Left ventricle myocardium superior (tissue), 1 donor: ENCODE measurements at regions not wholly inside any gene's neighbourhood (a gene's known extent, or its start where the extent isn't known, plus 50 kb on each side); places are given as distances from the start of the nearest gene placed in this dataset.
"Not testable (repeated sequence)": the region's sequence is repeated elsewhere in the genome, so short reads cannot be mapped to it uniquely, and the experiment has no call there.

ENCODE experiments used
- ATAC-seq: fragments of 200-7000 bp; cut with Tn5 transposase; one replicate; pipeline ENCODE4 v1.9.1; 2020; ENCODE audit warnings: mild to moderate bottlenecking, moderate library complexity
- DNase-seq: peaks from one replicate; pipeline ENCODE4 v3.0.0-alpha.2; 2020
- intact Hi-C: fragments of 100-400 bp; cut with micrococcal nuclease; formaldehyde crosslinking; loops from one replicate; pipeline ENCODE4 v1.11.0; 2022
- donor health status: DM: no; HTN: yes; CAD: no; lungs with severe emphysema.

DNA sequence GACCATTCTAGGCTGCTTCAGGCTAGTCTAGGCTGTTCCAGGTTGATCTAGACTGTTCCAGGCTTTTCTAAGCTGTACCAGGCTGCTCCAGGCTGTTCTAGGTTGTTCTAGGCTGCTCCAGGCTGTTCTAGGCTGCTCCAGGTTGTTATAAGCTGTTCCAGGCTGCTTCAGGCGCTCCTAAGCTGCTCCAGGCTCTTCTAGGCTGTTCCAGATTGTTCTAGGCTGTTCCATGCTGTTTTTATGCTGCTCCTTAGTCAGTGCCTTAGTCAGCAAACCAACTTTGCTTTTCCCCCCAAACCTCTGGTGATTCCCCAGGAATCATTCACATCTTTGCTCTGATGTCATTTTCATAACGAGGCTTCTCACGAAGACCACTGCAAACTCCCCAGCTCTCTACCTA is 171.4 kb upstream of the GALNT2 start:
- DNase-seq (no peak), ATAC-seq (no peak)
- intact Hi-C loops: no loop called here

GRCh38 chr1:229896306-229896705 is 170.7 kb upstream of the GALNT2 start:
- intact Hi-C loops: no loop called here
- ATAC-seq (no peak), DNase-seq (no peak)

DNA sequence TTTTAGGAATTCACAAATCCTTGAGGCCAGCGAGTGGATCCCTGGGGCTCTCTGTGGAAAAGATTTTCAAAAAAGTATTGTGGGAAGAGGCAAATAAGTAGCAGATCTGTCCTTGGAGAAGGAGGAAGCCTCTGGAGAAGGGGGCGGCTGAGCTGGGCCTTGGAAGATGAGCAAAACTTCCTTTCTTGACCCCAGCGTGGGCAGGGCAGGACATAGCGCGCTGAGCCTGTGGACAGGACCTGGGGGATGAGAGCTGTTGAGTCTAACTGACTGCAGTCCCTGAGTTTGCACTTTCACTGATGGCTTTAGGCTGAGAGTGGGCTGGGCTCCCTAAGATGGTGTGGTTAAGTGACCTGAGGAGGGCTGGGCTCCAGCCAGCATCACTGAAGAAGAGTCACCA is 170.2 kb upstream of the GALNT2 start:
- ATAC-seq (no peak), DNase-seq (no peak)
- intact Hi-C loops: no loop called here

DNA sequence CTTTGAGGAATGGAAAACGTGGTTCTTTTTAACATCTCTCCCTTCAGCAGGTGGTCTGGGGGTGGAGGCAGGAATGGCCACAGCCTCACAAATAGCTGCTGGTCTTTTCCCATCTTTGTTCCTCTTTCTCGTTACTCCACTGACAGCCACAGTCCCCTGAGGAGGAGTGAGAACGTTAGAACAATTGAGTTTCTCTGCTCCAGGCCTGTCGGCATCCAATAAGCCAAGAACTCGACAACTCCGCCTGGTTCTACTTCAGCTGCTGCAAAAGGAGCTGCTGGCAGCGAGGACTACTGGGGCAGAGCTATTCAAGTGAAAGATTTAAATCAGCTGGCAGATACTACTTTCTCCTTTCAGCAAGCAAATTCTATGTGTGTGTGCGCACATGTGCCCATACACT is 169.5 kb upstream of the GALNT2 start:
- ATAC-seq: peak; percentile 25
- intact Hi-C loops: no loop called here
- no peak for DNase-seq

- DNase-seq (no peak), ATAC-seq (no peak)
- intact Hi-C loops: no loop called here
These were observed 166.8 kb upstream of the GALNT2 start for GRCh38 chr1:229900220-229900619.

GRCh38 chr1:229905031-229905545 is 161.9 kb upstream of the GALNT2 start:
- ATAC-seq: no peak
- no peak for DNase-seq
- intact Hi-C loops: no loop called here

GRCh38 chr1:229905652-229906051 is 161.4 kb upstream of the GALNT2 start:
- DNase-seq (no peak), ATAC-seq (no peak)
- intact Hi-C loops: no loop called here

DNA sequence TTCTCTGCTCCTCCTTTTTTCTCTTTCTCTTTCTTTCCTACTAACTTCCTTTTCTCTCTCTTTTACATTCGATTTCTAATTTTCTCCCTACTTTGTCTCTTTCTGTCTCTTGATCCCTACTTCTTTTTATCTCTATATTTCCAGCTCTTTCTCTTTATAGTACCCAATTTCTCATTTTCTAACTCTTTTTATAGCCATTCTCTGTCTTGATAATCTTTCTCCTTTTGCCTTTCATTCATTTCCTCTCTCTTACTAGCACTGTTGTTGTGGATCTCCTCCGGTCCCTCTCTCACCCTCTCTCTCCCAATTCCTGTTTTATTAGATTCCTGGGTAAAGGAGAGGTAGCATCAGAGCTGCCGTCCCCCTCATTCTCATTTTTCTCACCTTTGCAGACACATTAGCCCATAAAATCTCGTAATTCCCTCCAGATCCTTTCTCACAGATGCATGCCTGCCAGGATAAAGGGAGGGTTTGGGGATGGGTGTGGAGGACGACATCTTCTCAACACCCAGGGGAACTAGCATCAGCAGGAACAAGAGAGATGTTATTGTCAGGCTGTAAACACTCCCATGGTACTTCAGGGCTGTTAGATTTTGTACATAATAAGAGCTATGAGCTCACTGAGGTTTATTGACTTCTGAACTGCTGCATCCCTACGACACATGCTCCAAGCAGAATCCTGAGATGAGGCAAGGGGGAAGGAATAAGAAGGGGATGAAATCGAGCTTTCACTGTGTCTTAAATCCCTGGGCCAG is 159.0 kb upstream of the GALNT2 start:
- DNase-seq (no peak), ATAC-seq (no peak)
- intact Hi-C loops: no loop called here

GRCh38 chr1:229908689-229909088 is 158.3 kb upstream of the GALNT2 start:
- DNase-seq (no peak), ATAC-seq (no peak)
- intact Hi-C loops: no loop called here

DNA sequence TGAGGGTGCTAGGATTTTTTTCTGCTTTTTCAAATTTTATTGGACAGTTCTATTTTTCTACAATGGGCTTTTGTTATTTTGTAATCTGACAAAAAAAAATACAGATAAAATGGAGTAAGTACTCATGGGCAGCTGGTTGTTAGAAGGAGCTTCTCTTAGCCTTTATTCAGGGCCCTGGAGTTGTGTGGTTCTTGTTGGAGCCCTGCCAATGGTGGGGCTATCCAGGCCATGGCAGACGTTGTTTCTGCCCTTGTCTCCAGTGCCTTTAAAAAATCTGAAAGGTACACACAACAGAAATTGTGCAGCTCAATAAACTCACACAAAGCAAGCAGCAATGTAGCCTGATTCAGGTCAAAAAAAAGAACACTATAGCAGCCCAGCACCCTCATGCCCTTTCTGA is 153.5 kb upstream of the GALNT2 start:
- intact Hi-C loops: no loop called here
- no peak for ATAC-seq
- no peak for DNase-seq

- ATAC-seq, DNase-seq, intact Hi-C loops: not testable (repeated sequence)
These were observed 147.6 kb upstream of the GALNT2 start for GRCh38 chr1:229919488-229919887.

DNA sequence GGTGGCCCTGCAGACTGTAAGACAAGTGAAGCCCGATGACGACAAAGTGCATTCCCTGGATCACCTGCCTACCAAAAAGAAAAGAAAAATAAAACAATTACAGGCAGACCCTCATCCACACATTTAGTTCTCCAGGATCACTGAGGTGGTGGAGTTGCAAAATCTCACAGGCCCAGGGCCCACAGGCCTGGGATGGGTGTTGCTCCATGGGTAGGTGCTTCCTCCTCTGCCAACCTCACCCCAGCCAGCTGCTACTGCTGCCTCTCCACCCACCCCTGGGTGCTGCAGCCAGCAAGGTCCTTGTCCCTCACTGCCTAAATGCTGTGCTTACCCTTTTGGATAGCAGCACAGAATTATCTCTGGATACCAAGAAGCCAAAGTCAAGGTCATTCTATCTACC is 146.4 kb upstream of the GALNT2 start:
- DNase-seq: no peak
- intact Hi-C loops: no loop called here
- no peak for ATAC-seq

DNA sequence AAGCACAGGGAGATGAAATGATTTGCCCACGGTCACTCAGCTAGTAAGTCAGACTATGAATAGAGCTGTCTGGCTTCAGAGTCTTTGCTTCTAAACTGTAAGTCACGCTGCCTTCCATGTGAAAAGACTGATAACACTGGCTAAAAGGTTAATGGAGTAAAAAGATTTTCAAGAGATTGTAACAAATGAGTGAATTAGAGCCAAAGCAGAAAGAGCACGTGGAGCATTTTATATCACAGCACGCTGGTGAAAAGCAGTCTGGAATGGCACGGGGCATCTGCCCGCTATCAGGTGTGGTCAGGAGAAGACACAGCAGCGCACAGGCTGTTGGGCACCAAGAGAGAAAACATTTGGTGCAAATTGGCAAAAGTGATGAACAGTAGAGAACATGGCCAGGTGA is 144.8 kb upstream of the GALNT2 start:
- intact Hi-C loops: no loop called here
- no peak for ATAC-seq

DNA sequence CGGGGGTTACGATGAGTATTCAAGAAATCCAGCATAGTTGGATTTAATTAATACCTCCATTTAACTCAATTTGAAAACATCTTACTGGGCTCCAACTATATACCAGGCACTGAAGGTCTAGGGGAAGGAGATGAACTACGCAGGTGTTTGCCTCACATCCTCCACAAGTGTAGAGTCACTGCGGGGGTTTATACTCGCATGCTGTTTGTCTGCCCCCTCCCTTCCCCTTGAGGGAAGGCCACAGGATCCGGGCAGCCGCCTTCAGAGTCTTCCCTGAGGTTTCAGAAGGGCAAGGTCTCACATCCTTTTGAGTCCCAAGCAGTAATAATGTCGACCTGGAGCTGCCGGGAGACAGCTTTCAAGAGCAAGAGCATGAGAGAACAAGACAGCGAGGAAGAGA is 142.4 kb upstream of the GALNT2 start:
- DNase-seq: no peak
- intact Hi-C loops: no loop called here
- no peak for ATAC-seq

More for the DNA sequence above, 144.8 kb upstream of the GALNT2 start:
- DNase-seq: no peak

DNA sequence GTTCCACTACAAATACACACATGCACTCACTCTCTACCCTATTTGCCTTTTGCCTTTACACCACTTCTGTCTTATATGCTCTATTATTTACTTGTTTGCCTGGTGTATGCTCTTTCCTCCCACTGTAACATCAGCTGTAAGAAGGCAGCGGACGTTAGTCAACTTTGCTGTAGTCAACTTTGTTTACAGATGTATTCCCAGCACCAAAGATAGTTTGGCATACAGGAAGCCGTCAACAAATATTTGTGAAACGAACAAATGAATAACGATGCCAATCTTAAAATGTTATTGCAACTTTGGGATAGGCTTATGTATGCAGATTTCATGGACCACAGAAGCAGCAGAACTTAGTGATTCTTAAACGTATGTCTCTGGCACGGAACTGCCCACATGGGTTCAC is 138.3 kb upstream of the GALNT2 start:
- intact Hi-C loops: no loop called here
- DNase-seq (no peak), ATAC-seq (no peak)

- intact Hi-C loops, ATAC-seq: not testable (repeated sequence)
These were observed 135.3 kb upstream of the GALNT2 start for GRCh38 chr1:229931751-229932150.

DNA sequence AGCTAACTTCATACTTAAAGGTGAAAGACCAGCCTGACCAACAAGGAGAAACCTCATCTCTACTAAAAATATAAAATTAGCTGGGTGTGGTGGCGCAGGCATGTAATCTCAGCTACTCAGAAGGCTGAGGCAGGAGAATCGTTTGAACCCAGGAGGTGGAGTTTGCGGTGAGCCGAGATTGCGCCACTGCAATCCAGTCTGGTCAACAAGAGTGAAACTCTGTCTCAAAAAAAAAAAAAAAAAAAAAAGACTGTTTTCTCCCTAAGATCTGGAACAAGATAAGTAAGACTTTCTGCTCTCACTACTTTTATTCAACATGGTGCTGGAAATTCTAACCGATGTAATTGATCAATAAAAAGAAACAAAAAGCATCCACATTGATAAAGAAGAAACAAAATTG is 131.9 kb upstream of the GALNT2 start:
- DNase-seq, ATAC-seq, intact Hi-C loops: not testable (repeated sequence)

More at GRCh38 chr1:229931751-229932150, 135.3 kb upstream of the GALNT2 start:
- not testable (repeated sequence) for DNase-seq

DNA sequence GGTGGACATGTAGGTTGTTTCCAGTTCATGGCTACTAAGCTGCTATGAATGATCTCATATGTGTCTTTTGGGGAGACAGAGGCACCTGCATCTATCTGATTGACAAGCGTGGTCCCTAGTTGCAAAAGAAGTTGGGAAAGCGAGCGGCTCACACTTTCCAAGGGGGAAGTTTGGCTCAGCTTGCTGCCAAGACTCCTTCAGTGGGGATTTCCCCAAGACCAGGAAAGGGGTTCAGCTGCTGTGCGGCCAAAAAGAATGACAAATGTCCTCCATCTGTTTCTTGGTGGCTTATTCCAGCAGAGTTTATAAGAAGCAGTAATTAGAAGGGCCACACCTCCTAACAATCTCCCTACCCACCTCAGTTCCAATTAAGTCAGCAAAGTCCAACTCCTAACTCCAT is 128.5 kb upstream of the GALNT2 start:
- DNase-seq: no peak
- intact Hi-C loops: no loop called here
- ATAC-seq: no peak

- DNase-seq (no peak), ATAC-seq (no peak)
- intact Hi-C loops: no loop called here
These were observed 126.4 kb upstream of the GALNT2 start for GRCh38 chr1:229940684-229941083.

DNA sequence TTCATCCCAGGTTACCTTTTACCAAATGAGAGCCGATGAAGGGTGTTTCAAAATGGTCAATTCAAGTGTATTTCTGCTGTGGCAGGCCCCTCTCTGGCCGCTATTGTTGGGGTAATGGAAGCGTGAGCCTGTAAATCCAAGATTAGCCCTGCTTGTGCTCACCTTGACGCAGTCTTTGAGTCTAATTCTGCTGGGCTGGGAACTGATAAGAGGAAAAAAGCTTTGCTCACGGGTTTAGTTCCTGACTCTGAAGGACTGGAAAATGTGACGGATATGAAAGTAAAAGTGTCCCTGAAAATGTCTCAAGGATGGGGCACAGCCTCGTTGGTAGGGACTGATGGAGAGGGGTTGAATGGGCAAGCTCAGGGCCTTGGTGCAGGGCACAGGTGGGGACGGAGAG is 125.9 kb upstream of the GALNT2 start:
- intact Hi-C loops: no loop called here
- ATAC-seq (no peak), DNase-seq (no peak)

DNA sequence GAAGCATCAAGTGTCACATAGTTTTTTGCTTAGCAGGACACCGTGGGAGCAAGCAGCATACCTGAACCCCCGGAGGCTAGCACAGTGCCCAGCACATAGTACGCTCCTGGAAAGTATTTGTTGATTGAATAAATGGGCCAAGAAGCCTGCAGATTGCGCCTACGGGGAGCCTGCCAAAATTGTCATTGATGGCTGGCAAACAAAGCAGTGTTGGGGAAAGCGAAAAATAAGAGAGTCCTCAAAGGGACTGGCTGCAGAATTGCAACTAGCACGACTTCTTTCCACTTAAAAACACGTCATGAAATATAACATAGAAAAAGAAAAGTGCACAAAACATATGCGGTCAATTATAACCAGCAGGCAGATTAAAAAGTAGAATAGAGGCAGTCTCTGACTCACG is 125.2 kb upstream of the GALNT2 start:
- intact Hi-C loops: no loop called here
- ATAC-seq (no peak), DNase-seq (no peak)
